H1 (cell line): ENCODE measurements at regions not wholly inside any gene's neighbourhood (a gene's known extent, or its start where the extent isn't known, plus 50 kb on each side); places are given as distances from the start of the nearest gene placed in this dataset.

Experiments used
- CTCF ChIA-PET: fragments of 300-600 bp; sonication (Branson Sonifier 250); formaldehyde crosslinking; loops from one replicate; lab custom pipeline; 2021; ENCODE audit not compliant: partially characterized antibody; lab: Charles Lee
- POLR2A ChIA-PET: fragments of 300-600 bp; sonication (Branson Sonifier 250); formaldehyde crosslinking; loops from one replicate; lab custom pipeline; 2021; ENCODE audit warnings: inconsistent platforms; ENCODE audit not compliant: partially characterized antibody; lab: Charles Lee
- DNase-seq, 2 experiments: peaks; one replicate each; pipeline versions ENCODE4 v3.0.0 to v3.0.0-alpha.2; 2010 to 2022; ENCODE audit warnings: low spot score in 2 of 2, low read depth in 1 of 2, mixed read lengths in 1 of 2
- FAIRE-seq: peaks from 2 replicates; lab custom pipeline; 2011; peaks lifted over from hg19 to GRCh38; lab: Jason Lieb, UNC
- H2AFZ ChIP-seq: 2 replicates; pipeline ENCODE4 v1.8.1; 2012; ENCODE audit warnings: low read length, inconsistent platforms
- H2AK5ac ChIP-seq: 2 replicates; pipeline ENCODE4 v1.6.1; 2013; ENCODE audit warnings: low read depth, low read length
- H2BK120ac ChIP-seq: replicated peaks from 2 replicates; pipeline ENCODE3; 2013; ENCODE audit warnings: low read depth, low read length, inconsistent platforms
- H2BK12ac ChIP-seq: 2 replicates; pipeline ENCODE4 v1.6.1; 2013; ENCODE audit warnings: low read depth, low read length
- H2BK15ac ChIP-seq: 2 replicates; pipeline ENCODE4 v1.6.1; 2013; ENCODE audit warnings: low read length
- H2BK20ac ChIP-seq: 2 replicates; pipeline ENCODE4 v1.6.1; 2013; ENCODE audit warnings: low read length
- H2BK5ac ChIP-seq: 2 replicates; pipeline ENCODE4 v1.6.1; 2013; ENCODE audit warnings: low read depth, low read length
- H3K14ac ChIP-seq: 2 replicates; pipeline ENCODE4 v1.6.1; 2013; ENCODE audit warnings: inconsistent platforms; ENCODE audit not compliant: insufficient read length
- H3K18ac ChIP-seq: 2 replicates; pipeline ENCODE4 v1.6.1; 2013; ENCODE audit warnings: low read length; ENCODE audit errors: extremely low read depth
- H3K23ac ChIP-seq: 2 replicates; pipeline ENCODE4 v1.6.1; 2013; ENCODE audit warnings: inconsistent platforms; ENCODE audit not compliant: insufficient read length
- H3K23me2 ChIP-seq: 2 replicates; pipeline ENCODE4 v1.6.1; 2013; ENCODE audit warnings: low read depth, low read length
- H3K27ac ChIP-seq: 2 replicates; pipeline ENCODE4 v1.6.1; 2011; ENCODE audit warnings: low read depth, low read length, inconsistent platforms
- H3K27me3 ChIP-seq, 4 experiments: replicated peaks in 1 of 4; 1 replicate in 1 of 4; 2 replicates in 3 of 4; pipeline versions ENCODE4 v1.6.1 to v1.8.1; 2011 to 2013; ENCODE audit warnings: low read length in 3 of 4, mild to moderate bottlenecking in 3 of 4, inconsistent platforms in 2 of 4, mixed read lengths in 2 of 4, moderate library complexity in 1 of 4; ENCODE audit not compliant: control insufficient read depth in 3 of 4, insufficient read depth in 3 of 4; ENCODE audit errors: extremely low read depth in 1 of 4
- H3K36me3 ChIP-seq, 4 experiments: 2 replicates each; pipeline versions ENCODE4 v1.6.1 to v1.8.1; 2011 to 2013; ENCODE audit warnings: mild to moderate bottlenecking in 4 of 4, low read length in 3 of 4, moderate library complexity in 2 of 4, control low read depth in 1 of 4, inconsistent platforms in 1 of 4; ENCODE audit not compliant: insufficient read depth in 4 of 4, control insufficient read depth in 2 of 4
- H3K4ac ChIP-seq: replicated peaks from 2 replicates; pipeline ENCODE3; 2013; ENCODE audit warnings: low read length, low read depth, mixed read lengths, inconsistent platforms; ENCODE audit not compliant: insufficient read length
- H3K4me1 ChIP-seq, 4 experiments: replicated peaks in 1 of 4; 1 replicate in 1 of 4; 2 replicates in 3 of 4; pipeline versions ENCODE4 v1.6.1 to v1.8.1; 2011 to 2013; ENCODE audit warnings: low read length in 3 of 4, inconsistent platforms in 2 of 4, mixed read lengths in 1 of 4; ENCODE audit not compliant: insufficient read depth in 4 of 4, control insufficient read depth in 3 of 4
- H3K4me2 ChIP-seq, 2 experiments: 2 replicates each; pipeline versions ENCODE4 v1.6.1 to v1.8.1; 2011 to 2013; ENCODE audit warnings: low read depth in 2 of 2, low read length in 2 of 2, control low read depth in 1 of 2, inconsistent platforms in 1 of 2, mild to moderate bottlenecking in 1 of 2; ENCODE audit not compliant: insufficient read depth in 1 of 2
- H3K4me3 ChIP-seq, 4 experiments: fragments of 200-600, 300-600 bp in 1 of 4; sonication (generic), shearing (Covaris generic), sonication (Bioruptor Twin) in 1 of 4; 2 replicates each; pipeline versions ENCODE4 v1.5.1 to v1.8.1; 2011 to 2016; ENCODE audit warnings: low read length in 4 of 4, low read depth in 3 of 4, control low read depth in 2 of 4, inconsistent platforms in 2 of 4, mild to moderate bottlenecking in 2 of 4, mixed read lengths in 1 of 4, moderate library complexity in 1 of 4; ENCODE audit not compliant: insufficient read depth in 2 of 4; ENCODE audit errors: extremely low read depth in 1 of 4
- H3K56ac ChIP-seq: replicated peaks from 2 replicates; pipeline ENCODE3; 2013; ENCODE audit warnings: low read depth, mild to moderate bottlenecking, mixed read lengths, low read length, inconsistent platforms; ENCODE audit not compliant: insufficient read length
- H3K79me1 ChIP-seq: 2 replicates; pipeline ENCODE4 v1.6.1; 2013; ENCODE audit warnings: low read depth, low read length, control low read depth
- H3K79me2 ChIP-seq, 2 experiments: 2 replicates each; pipeline versions ENCODE4 v1.6.1 to v1.8.1; 2012 to 2013; ENCODE audit warnings: low read length in 2 of 2, mild to moderate bottlenecking in 2 of 2, inconsistent platforms in 1 of 2; ENCODE audit not compliant: insufficient read depth in 2 of 2, control insufficient read depth in 1 of 2
- H3K9ac ChIP-seq, 4 experiments: replicated peaks in 1 of 4; 1 replicate in 1 of 4; 2 replicates in 3 of 4; pipeline versions ENCODE4 v1.6.1 to v1.8.1; 2011 to 2013; ENCODE audit warnings: low read depth in 3 of 4, low read length in 3 of 4, control low read depth in 2 of 4, mild to moderate bottlenecking in 2 of 4, moderate library complexity in 2 of 4, inconsistent platforms in 1 of 4; ENCODE audit errors: extremely low read depth in 1 of 4
- H3K9me3 ChIP-seq, 2 experiments: 2 replicates each; pipeline versions ENCODE4 v1.6.1 to v1.8.1; 2012 to 2013; ENCODE audit warnings: mild to moderate bottlenecking in 2 of 2, moderate library complexity in 2 of 2, control low read depth in 1 of 2, inconsistent platforms in 1 of 2, low read depth in 1 of 2, low read length in 1 of 2, mixed read lengths in 1 of 2; ENCODE audit not compliant: insufficient read depth in 2 of 2
- H4K20me1 ChIP-seq, 2 experiments: replicated peaks in 1 of 2; 2 replicates each; pipeline versions ENCODE3 to v1.8.1; 2011 to 2013; ENCODE audit warnings: inconsistent platforms in 2 of 2, low read length in 2 of 2, mild to moderate bottlenecking in 1 of 2; ENCODE audit not compliant: insufficient read depth in 2 of 2, control insufficient read depth in 1 of 2
- H4K5ac ChIP-seq: 2 replicates; pipeline ENCODE4 v1.6.1; 2013; ENCODE audit warnings: low read length, low read depth, mixed read lengths, inconsistent platforms; ENCODE audit not compliant: insufficient read length
- H4K8ac ChIP-seq: 2 replicates; pipeline ENCODE4 v1.8.0; 2013; ENCODE audit warnings: mild to moderate bottlenecking, moderate library complexity, low read length, inconsistent platforms; ENCODE audit not compliant: insufficient read depth; ENCODE audit errors: extremely low read depth
- H4K91ac ChIP-seq: replicated peaks from 2 replicates; pipeline ENCODE3; 2013; ENCODE audit warnings: low read length, mixed read lengths, inconsistent platforms; ENCODE audit not compliant: insufficient read length
- BACH1 ChIP-seq: IDR thresholded peaks from 2 replicates; pipeline ENCODE4 v1.6.1; 2012; ENCODE audit warnings: low read length, improper control_type of control experiment
- CHD1 ChIP-seq: IDR thresholded peaks from 2 replicates; pipeline ENCODE4 v1.6.1; 2012; ENCODE audit warnings: low read depth, low read length, improper control_type of control experiment
- CHD2 ChIP-seq: IDR thresholded peaks from 2 replicates; pipeline ENCODE4 v1.6.1; 2012; ENCODE audit warnings: low read length, improper control_type of control experiment
- CTBP2 ChIP-seq: IDR thresholded peaks from 2 replicates; pipeline ENCODE4 v1.7.0; 2011; ENCODE audit warnings: borderline replicate concordance, mild to moderate bottlenecking, moderate library complexity, mixed read lengths, low read length; ENCODE audit not compliant: insufficient read depth, insufficient read length
- E2F6 ChIP-seq: IDR thresholded peaks from 2 replicates; pipeline ENCODE4 v1.6.1; 2012; ENCODE audit warnings: inconsistent platforms
- HDAC2 ChIP-seq, 2 experiments: fragments of 300-600 bp in 1 of 2; sonication (generic) in 1 of 2; IDR thresholded peaks; 2 replicates each; pipeline ENCODE4 v1.6.1; 2011 to 2012; ENCODE audit warnings: low read depth in 2 of 2, low read length in 2 of 2, mild to moderate bottlenecking in 2 of 2, moderate library complexity in 2 of 2, borderline replicate concordance in 1 of 2, inconsistent platforms in 1 of 2
- JUND ChIP-seq: IDR thresholded peaks from 2 replicates; pipeline ENCODE4 v1.6.1; 2011; ENCODE audit warnings: mild to moderate bottlenecking, improper control_type of control experiment, low read length
- KDM5A ChIP-seq: fragments of 200-600 bp; IDR thresholded peaks from 2 replicates; pipeline ENCODE4 v1.7.1; 2012; ENCODE audit warnings: mild to moderate bottlenecking, low read length, inconsistent platforms, mixed read lengths
- MAFK ChIP-seq: IDR thresholded peaks from 2 replicates; pipeline ENCODE4 v1.6.1; 2012; ENCODE audit warnings: low read depth, mild to moderate bottlenecking, improper control_type of control experiment, low read length
- NRF1 ChIP-seq: IDR thresholded peaks from 2 replicates; pipeline ENCODE4 v1.6.1; 2011; ENCODE audit warnings: mild to moderate bottlenecking, low read depth, low read length, improper control_type of control experiment
- POU5F1 ChIP-seq: IDR thresholded peaks from 2 replicates; pipeline ENCODE4 v1.6.1; 2011; ENCODE audit warnings: low read depth, mild to moderate bottlenecking, low read length, moderate library complexity
- RBBP5 ChIP-seq: IDR thresholded peaks from 2 replicates; pipeline ENCODE4 v1.7.1; 2012; ENCODE audit warnings: low read depth, mild to moderate bottlenecking, inconsistent platforms, low read length, moderate library complexity, borderline replicate concordance
- TCF12 ChIP-seq: IDR thresholded peaks from 2 replicates; pipeline ENCODE4 v1.6.1; 2011; ENCODE audit warnings: low read depth, mild to moderate bottlenecking, low read length
- ZNF274 ChIP-seq: IDR thresholded peaks from 2 replicates; pipeline ENCODE4 v1.7.0; 2012; ENCODE audit warnings: low read length, borderline replicate concordance; ENCODE audit errors: extremely low read depth

DNA sequence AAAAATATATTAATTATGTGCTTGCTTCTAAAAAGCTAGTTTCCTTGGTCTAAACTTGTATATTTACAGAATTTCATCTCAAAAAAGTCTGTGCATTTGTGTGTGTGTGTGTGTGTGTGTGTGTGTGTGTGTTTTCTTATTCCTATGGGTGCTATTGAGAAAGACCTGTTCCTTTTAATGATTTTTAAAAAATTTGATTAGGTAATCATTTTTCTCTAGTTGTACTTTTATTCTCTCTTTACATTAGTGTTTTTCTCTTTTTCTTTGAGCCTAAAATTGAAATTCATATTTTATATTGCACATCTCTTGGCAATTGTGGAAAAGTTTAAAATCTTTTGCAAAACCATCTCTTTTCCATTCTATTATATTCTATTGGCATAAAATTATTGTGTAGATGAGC, 690.4 kb upstream of the NDST4 start:
- Histone ChIP-seq H2AFZ (no peak overlapping the region), H3K56ac (no peak overlapping the region), H3K4ac (no peak overlapping the region), H3K79me2 (no peaks in the 10 kb centered on the region), H2BK12ac (no peak overlapping the region), H4K5ac (no peak overlapping the region), H2BK20ac (no peak overlapping the region), H3K79me1 (no peaks in the 10 kb centered on the region), H3K23me2 (no peaks in the 10 kb centered on the region), H3K27ac (no peak overlapping the region), H3K4me2 (no peak overlapping the region), H3K9ac (no peak overlapping the region), H3K4me3 (no peak overlapping the region), H3K18ac (no peak overlapping the region), H4K91ac (no peak overlapping the region), H3K9me3 (no peaks in the 10 kb centered on the region), H2BK5ac (no peak overlapping the region), H2BK15ac (no peak overlapping the region), H2BK120ac (no peak overlapping the region), H3K14ac (no peak overlapping the region), H4K8ac (no peak overlapping the region), H4K20me1 (no peaks in the 10 kb centered on the region), H2AK5ac (no peak overlapping the region), H3K23ac (no peak overlapping the region), H3K36me3 (no peaks in the 10 kb centered on the region), H3K27me3 (no peaks in the 10 kb centered on the region), H3K4me1 (no peaks in the 10 kb centered on the region)
- FAIRE-seq (no peak), DNase-seq (no peak)
- ChIA-PET POLR2A (no interaction called here), CTCF (no interaction called here)
- no peak for TF ChIP-seq KDM5A
- TF ChIP-seq HDAC2 (IDR thresholded peaks at IDR 0.05; ENCODE audit: borderline replicate concordance in 1 of 2, low read depth in 2 of 2, low read length in 2 of 2) = no peak
- TF ChIP-seq MAFK = no peak
- TF ChIP-seq CHD1 = no peak
- no peak for TF ChIP-seq NRF1
- TF ChIP-seq RBBP5 = no peak
- TF ChIP-seq E2F6 = no peak
- no peak for TF ChIP-seq CTBP2
- TF ChIP-seq TCF12 = no peak
- no peak for TF ChIP-seq POU5F1
- TF ChIP-seq ZNF274 = no peak
- TF ChIP-seq JUND = no peak
- TF ChIP-seq CHD2 = no peak
- no peak for TF ChIP-seq BACH1
